ENCODE measurements at regions not wholly inside any gene's neighbourhood (a gene's known extent, or its start where the extent isn't known, plus 50 kb on each side); places are given as distances from the start of the nearest gene placed in this dataset.
"Not testable (repeated sequence)": the region's sequence is repeated elsewhere in the genome, so short reads cannot be mapped to it uniquely, and the experiment has no call there.

DNA sequence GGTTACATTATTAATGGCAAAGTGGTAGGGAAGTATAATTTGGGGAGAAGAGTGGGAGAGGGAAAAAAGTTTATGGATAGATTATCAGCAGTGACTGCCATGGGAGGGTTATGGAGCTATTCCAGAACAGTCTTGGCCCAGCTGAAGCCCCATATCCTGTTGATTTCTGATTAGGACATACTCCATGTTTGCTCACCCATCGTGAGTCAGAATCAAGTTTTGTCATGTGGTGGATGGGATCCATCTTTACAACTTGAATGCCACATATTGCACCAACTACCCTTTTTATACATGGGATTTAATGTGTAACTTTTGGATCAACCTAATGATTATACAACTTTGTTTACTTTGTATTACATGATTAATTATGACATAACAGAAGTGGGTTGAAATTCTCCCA lies 217.0 kb downstream of the HAO1 start:
- no peak for DNase-seq

DNA sequence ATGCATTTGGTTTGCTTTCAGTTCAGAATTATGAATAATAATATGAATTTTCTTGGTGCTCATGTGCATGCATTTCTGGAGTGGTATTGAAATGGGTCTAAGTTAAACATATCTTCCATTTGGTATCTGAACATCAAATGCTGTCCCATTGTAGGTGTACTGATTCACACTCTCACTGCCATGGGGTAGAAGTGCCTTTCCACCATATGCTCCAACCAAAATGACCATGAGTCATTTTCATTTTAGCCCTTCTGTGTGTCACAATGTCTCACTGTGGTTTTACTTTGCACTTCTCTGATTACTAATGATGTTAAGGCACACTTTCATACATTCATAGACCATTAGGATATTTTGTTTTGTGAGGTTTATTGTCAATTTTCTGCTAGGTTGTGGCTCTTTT lies 211.9 kb downstream of the HAO1 start:
- no peak for DNase-seq

DNA sequence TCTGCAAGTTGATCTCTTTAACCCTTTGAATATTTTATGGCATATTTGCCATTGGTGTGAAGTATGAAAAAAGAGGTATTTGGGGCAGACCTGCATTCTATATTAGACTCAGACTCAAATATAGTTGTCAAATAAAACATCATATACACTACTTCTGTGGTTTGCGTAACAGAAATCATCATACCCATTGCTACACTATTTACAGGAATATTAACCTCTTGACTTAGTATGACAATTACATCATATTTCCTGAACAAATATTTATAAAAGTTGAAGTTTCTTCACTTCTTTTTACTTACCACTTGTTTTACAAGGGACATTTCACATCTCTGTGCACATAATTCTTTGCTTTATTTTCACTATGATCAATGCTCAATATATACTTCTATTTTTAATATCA lies 206.0 kb downstream of the HAO1 start:
- no peak for DNase-seq

DNA sequence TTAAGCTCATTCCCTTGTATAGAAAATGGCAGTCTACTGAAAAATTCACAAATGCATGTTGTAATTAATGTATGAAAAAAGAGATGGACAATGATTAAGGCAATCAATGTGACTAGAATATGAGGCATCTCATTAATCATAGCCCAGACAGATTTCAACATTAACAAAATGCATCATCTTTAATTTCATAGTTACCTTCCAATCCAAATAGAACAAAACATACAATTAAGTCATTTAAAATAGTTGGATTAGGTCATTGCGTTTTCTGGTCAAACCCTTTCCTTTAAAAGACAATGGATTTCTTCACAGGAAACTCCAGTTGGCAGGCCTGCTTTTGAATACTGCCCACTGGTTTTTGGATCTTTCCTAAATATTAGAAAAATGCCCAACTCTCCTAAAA lies 203.9 kb downstream of the HAO1 start:
- DNase-seq = peak; percentile 50

DNA sequence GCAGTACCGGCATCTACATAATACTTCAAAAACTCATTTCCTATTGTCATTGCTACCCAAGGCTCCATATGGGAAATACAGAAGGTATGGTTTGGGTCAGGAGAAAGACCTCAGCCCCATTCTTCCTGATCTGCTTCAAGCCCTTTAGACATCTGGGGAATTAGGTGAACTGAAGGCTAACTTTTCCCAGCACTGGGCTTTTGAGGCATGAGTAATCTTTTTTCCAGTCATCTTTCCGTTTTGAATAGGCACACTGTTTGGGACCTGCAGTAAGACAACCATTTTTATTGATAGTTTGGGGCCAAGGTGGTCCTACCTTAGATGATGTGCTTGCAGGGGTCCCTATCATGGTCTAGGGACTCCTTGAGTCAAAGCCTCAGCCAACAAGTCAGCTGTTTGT lies 198.4 kb downstream of the HAO1 start:
- no peak for DNase-seq

- DNase-seq = peak; percentile 26
Measured at GRCh38 chr20:7742479-7742878, 197.8 kb downstream of the HAO1 start.

GRCh38 chr20:7744411-7744810 lies 195.8 kb downstream of the HAO1 start:
- no peak for DNase-seq

DNA sequence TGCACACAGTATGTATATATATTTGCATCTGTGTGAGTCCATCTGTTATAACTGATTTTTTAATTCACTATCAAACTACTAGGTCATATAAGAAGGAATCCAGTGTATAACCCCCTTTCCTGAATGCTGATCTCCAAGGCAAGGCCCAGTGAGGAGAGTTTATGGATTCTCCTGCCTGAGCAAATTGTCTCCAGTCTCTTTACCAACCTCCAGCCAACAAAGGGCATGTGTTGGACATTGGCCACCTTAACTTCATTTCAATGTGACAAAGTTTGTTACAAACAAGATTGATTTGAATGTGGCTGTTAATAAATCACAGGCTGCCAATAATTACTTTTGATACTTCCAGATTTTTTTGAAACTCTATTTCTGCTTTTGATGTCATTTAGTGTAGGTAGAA lies 191.6 kb downstream of the HAO1 start:
- DNase-seq = no peak

DNA sequence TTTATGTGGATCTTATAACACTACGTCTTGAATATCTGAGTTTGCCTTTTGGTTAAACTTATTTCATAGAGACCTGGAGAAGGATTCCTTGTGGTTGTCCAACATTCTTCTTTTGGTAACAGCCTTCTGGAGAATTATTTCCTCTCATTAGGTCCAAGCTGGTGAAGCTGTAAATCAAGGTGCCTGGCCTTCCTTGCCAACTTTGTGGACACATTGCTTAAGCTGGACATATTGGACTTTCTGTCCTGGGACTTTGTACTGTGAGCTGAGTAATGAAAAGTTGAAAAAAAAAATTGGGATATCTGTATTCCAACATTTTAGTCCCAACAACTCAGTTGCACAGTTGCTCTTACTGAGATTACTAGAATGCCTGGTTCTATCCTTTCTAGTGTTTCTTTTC lies 186.2 kb downstream of the HAO1 start:
- no peak for DNase-seq

DNA sequence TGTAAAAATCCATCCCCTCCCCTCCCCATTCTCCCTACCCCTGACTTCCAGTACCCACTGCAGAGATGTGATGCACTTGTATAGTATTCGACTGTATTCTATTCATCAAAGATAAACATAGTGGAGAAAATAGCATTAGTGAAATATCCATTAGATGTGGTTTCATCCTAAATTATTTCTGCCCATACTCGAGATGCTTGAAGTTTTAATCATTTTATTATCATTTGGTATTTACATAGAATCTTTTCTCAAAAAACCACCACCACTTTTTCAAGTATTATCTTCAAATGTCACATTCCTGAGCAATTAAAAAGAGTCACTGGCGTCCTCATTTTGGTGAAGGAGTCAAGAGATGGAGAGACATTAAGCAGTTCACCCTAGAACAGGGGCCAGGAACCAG lies 181.9 kb downstream of the HAO1 start:
- no peak for DNase-seq

GRCh38 chr20:7760247-7761031 lies 179.8 kb downstream of the HAO1 start:
- no peak for DNase-seq

DNA sequence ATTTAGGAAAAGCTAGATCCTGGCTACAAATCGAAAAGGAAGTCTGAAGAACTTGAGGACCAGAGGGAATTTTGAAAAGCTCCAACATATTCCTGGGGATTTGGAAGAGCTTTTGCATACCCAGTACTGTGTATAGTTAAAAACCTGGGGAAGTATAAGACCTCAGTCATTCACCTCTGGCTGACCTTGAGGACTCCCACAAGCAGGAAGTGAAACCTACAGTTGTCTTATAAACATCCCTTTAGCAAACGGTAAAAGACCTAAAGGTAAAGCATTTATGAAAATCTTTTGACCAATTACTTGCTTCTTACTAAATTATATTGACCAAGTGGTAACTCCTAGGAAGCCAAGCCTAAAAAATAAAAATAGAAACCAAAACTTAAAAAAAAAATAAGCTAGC lies 175.0 kb downstream of the HAO1 start:
- DNase-seq = no peak

DNA sequence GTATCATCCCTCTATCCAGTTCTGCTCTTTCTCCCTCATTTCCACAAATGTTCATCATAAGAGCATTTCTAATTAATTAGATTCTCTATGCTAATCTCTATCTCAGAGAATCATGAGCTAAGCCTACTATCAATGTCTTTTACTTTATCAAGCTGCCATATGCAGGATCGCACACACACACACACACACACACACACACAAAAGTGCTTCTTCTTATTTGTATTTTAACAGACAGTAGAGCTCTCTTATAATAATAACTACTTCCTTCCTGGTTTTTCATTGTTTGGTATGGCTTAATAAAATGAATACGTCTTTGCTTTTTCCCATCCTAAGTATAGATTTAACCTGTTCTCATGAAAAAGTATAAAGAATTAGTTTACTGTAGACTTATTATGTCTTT lies 170.2 kb downstream of the HAO1 start:
- DNase-seq = no peak

GRCh38 chr20:7770578-7770977 lies 169.7 kb downstream of the HAO1 start:
- peak; percentile 89 for DNase-seq

- peak; percentile 8 for DNase-seq
Measured at GRCh38 chr20:7772371-7772770, 167.9 kb downstream of the HAO1 start.

- DNase-seq = no peak
Measured at GRCh38 chr20:7773511-7773910, 166.7 kb downstream of the HAO1 start.

DNA sequence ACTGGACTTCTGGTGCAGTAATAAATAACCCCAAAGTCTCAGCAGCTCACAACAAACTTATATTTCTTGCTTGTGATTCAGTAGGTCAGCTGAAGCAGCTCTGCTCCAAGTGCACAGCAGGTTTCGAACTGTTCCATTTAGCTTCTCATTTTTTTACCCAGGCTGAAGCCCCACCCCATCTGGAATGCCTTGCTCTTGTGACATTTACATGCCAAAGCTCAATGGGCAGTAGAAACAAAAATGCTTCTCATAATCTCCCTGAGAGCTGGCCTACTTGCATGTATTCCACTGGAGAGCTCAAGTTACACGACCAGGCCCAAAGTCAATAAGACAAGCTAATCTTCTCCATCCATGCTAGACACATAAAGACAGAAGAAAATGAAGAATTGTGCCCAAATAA lies 165.2 kb downstream of the HAO1 start:
- no peak for DNase-seq

- DNase-seq = no peak
Measured at GRCh38 chr20:7776148-7776547, 164.1 kb downstream of the HAO1 start.

DNA sequence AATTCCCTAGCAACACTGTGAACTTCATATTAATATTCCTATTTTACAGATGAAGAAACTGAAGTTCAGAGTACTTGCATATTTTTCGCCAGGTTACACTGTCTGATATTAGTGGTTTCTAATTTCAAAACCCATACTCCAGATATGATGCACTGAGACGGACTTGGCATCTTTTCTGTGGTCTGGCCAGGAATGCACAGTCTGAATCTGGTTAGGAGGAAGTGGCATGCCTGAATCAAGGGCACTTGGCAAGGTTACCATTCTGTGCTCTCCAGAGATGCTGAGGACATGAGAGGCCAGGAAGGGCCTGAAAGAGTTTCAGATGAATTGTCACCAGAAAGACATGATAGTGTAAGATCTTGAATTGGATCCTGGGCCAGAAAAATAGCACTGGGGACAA lies 150.1 kb downstream of the HAO1 start:
- no peak for DNase-seq

- DNase-seq = no peak
Measured at GRCh38 chr20:7792150-7792869, 147.9 kb downstream of the HAO1 start.

- DNase-seq = no peak
Measured at GRCh38 chr20:7798176-7798575, 142.1 kb downstream of the HAO1 start.

DNA sequence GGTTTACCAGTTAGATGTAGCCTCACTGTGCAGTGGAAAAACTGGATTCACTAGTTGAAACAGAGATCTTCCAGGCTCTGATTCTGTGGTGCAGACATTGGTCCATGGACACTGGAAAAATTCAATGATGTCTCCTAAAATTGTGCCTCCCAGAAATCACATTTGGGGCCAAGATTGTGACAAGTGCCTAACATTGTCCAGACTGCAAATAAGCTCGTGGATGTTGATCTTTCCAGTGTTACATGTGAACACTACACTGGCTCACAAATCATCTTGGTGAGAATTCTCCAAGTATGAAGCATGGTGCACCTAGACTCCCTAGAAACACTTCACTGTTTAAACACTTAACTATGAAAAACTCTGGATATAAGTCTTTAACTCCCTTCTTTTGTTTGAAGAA lies 140.4 kb downstream of the HAO1 start:
- DNase-seq = no peak

GRCh38 chr20:7803411-7804151 lies 136.7 kb downstream of the HAO1 start:
- not testable (repeated sequence) for DNase-seq

DNA sequence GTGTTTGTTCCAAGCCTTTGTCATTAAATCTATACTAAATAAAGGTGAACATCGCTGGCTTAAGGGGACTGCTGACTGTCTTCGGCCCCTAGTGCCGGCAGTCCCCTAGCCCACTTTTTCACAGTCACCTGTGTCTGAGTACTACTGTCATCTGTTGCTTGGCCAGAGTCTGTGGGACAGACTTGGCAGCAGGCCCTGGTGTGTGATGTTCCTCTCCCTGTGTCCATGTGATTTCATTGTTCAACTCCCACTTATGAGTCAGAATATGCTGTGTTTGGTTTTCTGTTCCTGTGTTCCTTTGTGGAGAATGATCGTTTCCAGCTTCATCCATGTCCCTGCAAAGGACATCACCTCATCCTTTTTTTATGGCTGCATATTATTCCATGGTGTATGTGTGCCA lies 133.4 kb downstream of the HAO1 start:
- no peak for DNase-seq
